CD4-positive, alpha-beta T cell (primary cell): ENCODE measurements at regions not wholly inside any gene's neighbourhood (a gene's known extent, or its start where the extent isn't known, plus 50 kb on each side); places are given as distances from the start of the nearest gene placed in this dataset.

Source experiments
- ATAC-seq: fragments of 200-7000 bp; cut with Tn5 transposase; one replicate; pipeline ENCODE4 v1.10.0; 2022; ENCODE audit warnings: mild to moderate bottlenecking; ENCODE audit not compliant: poor library complexity
- CTCF ChIA-PET: fragments of 350-600 bp; sonication (Branson Sonifier 250); formaldehyde crosslinking; loops from one replicate; lab custom pipeline; 2021; ENCODE audit warnings: antibody characterized with exemption, inconsistent platforms; lab: Charles Lee
- POLR2A ChIA-PET: fragments of 350-600 bp; sonication (Branson Sonifier 250); formaldehyde crosslinking; loops from one replicate; lab custom pipeline; 2021; ENCODE audit warnings: antibody characterized with exemption, inconsistent platforms; lab: Charles Lee
- DNase-seq, 14 experiments: peaks; one replicate each; pipeline ENCODE4 v3.0.0-alpha.2; 2013 to 2020; ENCODE audit warnings: mixed read lengths in 2 of 14
- H3K27ac ChIP-seq, 2 donors: one replicate each; pipeline versions ENCODE4 v1.5.1 to v1.7.0; 2013; ENCODE audit warnings: low read length in 2 of 2, low read depth in 1 of 2, mild to moderate bottlenecking in 1 of 2
- H3K27me3 ChIP-seq, 2 experiments: 1 replicate in 1 of 2; 2 replicates in 1 of 2; pipeline versions ENCODE4 v1.6.1 to v1.7.0; 2013; ENCODE audit warnings: low read length in 2 of 2, control low read depth in 1 of 2, mild to moderate bottlenecking in 1 of 2, moderate library complexity in 1 of 2; ENCODE audit not compliant: insufficient read depth in 2 of 2, control insufficient read depth in 1 of 2
- H3K36me3 ChIP-seq: one replicate; pipeline ENCODE4 v1.6.1; 2013; ENCODE audit warnings: low read length, control low read depth; ENCODE audit not compliant: insufficient read depth
- H3K4me1 ChIP-seq: one replicate; pipeline ENCODE4 v1.6.1; 2013; ENCODE audit warnings: low read length, control low read depth; ENCODE audit not compliant: insufficient read depth
- H3K4me3 ChIP-seq: one replicate; pipeline ENCODE4 v1.5.1; 2013; ENCODE audit warnings: mild to moderate bottlenecking, low read length, moderate library complexity
- H3K9me3 ChIP-seq, 2 experiments: 1 replicate in 1 of 2; 2 replicates in 1 of 2; pipeline versions ENCODE4 v1.6.1 to v1.7.0; 2013; ENCODE audit warnings: low read length in 2 of 2, mild to moderate bottlenecking in 2 of 2, control low read depth in 1 of 2, moderate library complexity in 1 of 2; ENCODE audit not compliant: control insufficient read depth in 1 of 2, insufficient read depth in 1 of 2
- H3K27ac Mint-ChIP-seq: one replicate; pipeline ENCODE4 v1.8.0; 2020; ENCODE audit warnings: mixed read lengths
- H3K27me3 Mint-ChIP-seq: one replicate; pipeline ENCODE4 v1.8.0; 2021; ENCODE audit warnings: mixed read lengths
- H3K36me3 Mint-ChIP-seq: one replicate; pipeline ENCODE4 v1.8.0; 2021; ENCODE audit warnings: low read depth, mixed read lengths
- H3K4me1 Mint-ChIP-seq: one replicate; pipeline ENCODE4 v1.8.0; 2021; ENCODE audit warnings: low read depth, mixed read lengths
- H3K4me3 Mint-ChIP-seq: one replicate; pipeline ENCODE4 v1.8.0; 2020; ENCODE audit warnings: mild to moderate bottlenecking, mixed read lengths
- H3K9me3 Mint-ChIP-seq: one replicate; pipeline ENCODE4 v1.8.0; 2020; ENCODE audit warnings: mixed read lengths
- intact Hi-C, 2 experiments: fragments of 100-400 bp; cut with DNase I in 1 of 2; cut with micrococcal nuclease in 1 of 2; formaldehyde crosslinking; loops; one replicate each; pipeline versions ENCODE4 v1.15.1 to v1.9.0; 2023 to 2025; cut with DNase I, micrococcal nuclease
- TF ChIP-seq, protein P1 (sequence below): fragments of 200-600 bp; IDR thresholded peaks from one replicate; pipeline ENCODE4 v1.8.0; 2022; ENCODE audit warnings: antibody characterized with exemption, mild to moderate bottlenecking

DNA sequence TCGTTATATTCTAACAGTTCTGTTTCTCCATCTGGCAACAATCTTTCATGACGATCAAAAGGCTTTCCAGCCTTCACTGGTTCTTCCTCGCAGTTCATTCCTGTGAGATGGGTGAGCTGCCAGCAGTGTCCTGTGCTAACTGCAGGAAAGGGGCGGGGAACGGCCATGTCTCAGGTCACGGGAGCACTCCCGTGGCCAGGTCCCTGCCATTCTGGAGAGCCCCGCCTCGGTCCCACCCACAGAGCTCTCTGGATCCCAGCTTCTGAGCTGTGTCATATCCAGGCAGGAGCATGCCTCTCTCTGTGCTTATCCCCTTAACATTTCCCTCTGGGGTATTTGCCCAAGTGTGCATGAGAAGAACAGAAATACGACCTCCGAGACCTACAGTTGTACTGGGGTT lies 297.8 kb upstream of the IRX2 start:
- Mint-ChIP-seq H3K27ac (no peak overlapping the region), H3K36me3 (no peaks in the 10 kb centered on the region), H3K27me3 (no peaks in the 10 kb centered on the region), H3K9me3 (peaks cover 7% of the 10 kb centered on the region), H3K4me3 (no peak overlapping the region), H3K4me1 (no peaks in the 10 kb centered on the region)
- TF ChIP-seq, protein P1, sequence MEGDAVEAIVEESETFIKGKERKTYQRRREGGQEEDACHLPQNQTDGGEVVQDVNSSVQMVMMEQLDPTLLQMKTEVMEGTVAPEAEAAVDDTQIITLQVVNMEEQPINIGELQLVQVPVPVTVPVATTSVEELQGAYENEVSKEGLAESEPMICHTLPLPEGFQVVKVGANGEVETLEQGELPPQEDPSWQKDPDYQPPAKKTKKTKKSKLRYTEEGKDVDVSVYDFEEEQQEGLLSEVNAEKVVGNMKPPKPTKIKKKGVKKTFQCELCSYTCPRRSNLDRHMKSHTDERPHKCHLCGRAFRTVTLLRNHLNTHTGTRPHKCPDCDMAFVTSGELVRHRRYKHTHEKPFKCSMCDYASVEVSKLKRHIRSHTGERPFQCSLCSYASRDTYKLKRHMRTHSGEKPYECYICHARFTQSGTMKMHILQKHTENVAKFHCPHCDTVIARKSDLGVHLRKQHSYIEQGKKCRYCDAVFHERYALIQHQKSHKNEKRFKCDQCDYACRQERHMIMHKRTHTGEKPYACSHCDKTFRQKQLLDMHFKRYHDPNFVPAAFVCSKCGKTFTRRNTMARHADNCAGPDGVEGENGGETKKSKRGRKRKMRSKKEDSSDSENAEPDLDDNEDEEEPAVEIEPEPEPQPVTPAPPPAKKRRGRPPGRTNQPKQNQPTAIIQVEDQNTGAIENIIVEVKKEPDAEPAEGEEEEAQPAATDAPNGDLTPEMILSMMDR = no peak
- Histone ChIP-seq H3K4me3 (no peak overlapping the region), H3K36me3 (no peaks in the 10 kb centered on the region), H3K27ac (no peak overlapping the region), H3K9me3 (peaks cover 0 to 35% of the 10 kb centered on the region in 2 experiments), H3K4me1 (no peaks in the 10 kb centered on the region), H3K27me3 (no peaks in the 10 kb centered on the region)
- CTCF ChIA-PET = no interaction called here
- no peak for DNase-seq
- intact Hi-C loops = no loop called here
- POLR2A ChIA-PET = no interaction called here
- no peak for ATAC-seq

DNA sequence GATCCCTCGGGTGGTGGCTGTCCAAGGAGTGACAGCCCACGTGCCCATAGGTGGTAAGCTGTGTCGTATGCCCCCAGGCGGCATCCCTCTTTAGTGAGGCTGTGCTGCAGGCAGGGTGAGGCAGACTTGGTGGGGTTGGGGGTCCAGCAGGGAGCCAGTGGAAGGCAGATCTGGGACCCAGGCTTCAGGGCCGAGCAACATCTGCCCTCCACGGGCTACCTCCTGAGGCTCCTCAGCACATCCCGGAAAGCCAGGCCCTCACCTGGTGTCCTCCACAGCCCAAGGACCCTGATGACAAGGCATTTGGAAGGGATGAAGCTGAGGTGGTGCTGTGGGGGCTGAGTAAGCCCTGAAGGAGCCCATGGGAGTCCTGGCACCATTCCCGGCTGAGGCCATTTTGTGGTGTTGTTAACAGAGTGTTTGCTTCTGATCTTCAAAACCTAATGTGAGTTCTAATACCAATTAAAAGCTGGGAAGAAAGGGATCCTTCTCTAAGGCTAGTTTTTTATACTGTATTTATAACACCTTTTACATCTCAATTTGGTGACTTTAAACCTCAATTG lies 295.8 kb upstream of the IRX2 start:
- no peak overlapping the region for H3K27ac Mint-ChIP-seq
- H3K4me1 ChIP-seq = no peaks in the 10 kb centered on the region
- peaks cover 0 to 31% of the 10 kb centered on the region in 2 experiments for H3K9me3 ChIP-seq
- H3K9me3 Mint-ChIP-seq = peaks cover 7% of the 10 kb centered on the region
- H3K27me3 ChIP-seq = no peaks in the 10 kb centered on the region
- intact Hi-C loops = no loop called here
- no peaks in the 10 kb centered on the region for H3K4me1 Mint-ChIP-seq
- H3K36me3 Mint-ChIP-seq = no peaks in the 10 kb centered on the region
- H3K27ac ChIP-seq = no peak overlapping the region
- POLR2A ChIA-PET = no interaction called here
- no peak overlapping the region for H3K4me3 ChIP-seq
- no peak overlapping the region for H3K4me3 Mint-ChIP-seq
- no peaks in the 10 kb centered on the region for H3K27me3 Mint-ChIP-seq
- CTCF ChIA-PET = no interaction called here
- H3K36me3 ChIP-seq = no peaks in the 10 kb centered on the region
- DNase-seq (no peak), ATAC-seq (no peak)
- TF ChIP-seq, protein P1 = no peak

GRCh38 chr5:3043600-3043999 lies 292.1 kb upstream of the IRX2 start:
- no peak overlapping the region for H3K27ac ChIP-seq
- peaks cover 0 to 6% of the 10 kb centered on the region in 2 experiments for H3K9me3 ChIP-seq
- POLR2A ChIA-PET = no interaction called here
- H3K27ac Mint-ChIP-seq = no peak overlapping the region
- no peaks in the 10 kb centered on the region for H3K36me3 Mint-ChIP-seq
- H3K27me3 ChIP-seq = no peaks in the 10 kb centered on the region
- H3K27me3 Mint-ChIP-seq = no peaks in the 10 kb centered on the region
- ATAC-seq = no peak
- no peaks in the 10 kb centered on the region for H3K36me3 ChIP-seq
- no peak overlapping the region for H3K4me3 Mint-ChIP-seq
- no peaks in the 10 kb centered on the region for H3K4me1 Mint-ChIP-seq
- no peaks in the 10 kb centered on the region for H3K9me3 Mint-ChIP-seq
- CTCF ChIA-PET = no interaction called here
- H3K4me3 ChIP-seq = no peak overlapping the region
- H3K4me1 ChIP-seq = no peaks in the 10 kb centered on the region
- TF ChIP-seq, protein P1 = no peak
- intact Hi-C loops = no loop called here
- no peak for DNase-seq
